ENCODE measurements at regions not wholly inside any gene's neighbourhood (a gene's known extent, or its start where the extent isn't known, plus 50 kb on each side); places are given as distances from the start of the nearest gene placed in this dataset.

DNA sequence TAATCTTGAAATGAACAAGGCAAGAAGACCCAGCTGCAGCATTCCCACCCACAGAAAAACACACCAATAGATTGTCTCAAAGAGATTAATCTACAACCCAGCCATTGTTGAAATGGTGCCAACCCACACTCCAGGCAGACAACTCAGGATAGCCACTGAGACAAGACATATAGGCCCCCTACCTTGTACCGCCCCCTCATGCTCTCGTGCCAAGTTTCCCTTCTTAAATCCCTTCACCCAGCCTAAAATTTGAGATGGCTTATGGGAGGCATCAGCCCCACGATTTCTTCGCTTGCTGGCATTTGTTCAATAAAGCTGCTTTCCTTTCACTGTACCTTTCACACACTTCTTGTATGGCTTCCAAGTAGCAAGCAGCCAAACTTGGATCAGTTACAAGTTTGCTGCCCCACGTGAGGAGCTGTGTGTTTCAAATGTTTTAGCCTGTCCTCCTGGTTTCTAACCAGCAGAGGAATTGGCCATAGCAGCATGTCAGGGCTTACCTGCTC, 1754.1 kb downstream of the C4orf33 start:
- H2AFZ ChIP-seq (replicated peaks; ENCODE audit: low read length, poor library complexity): no peak overlapping the region
- BruUV-seq (replicated peaks): no TSS peak
- H3K9me3 ChIP-seq (ENCODE audit: control insufficient read depth, insufficient read depth, low read length): peaks cover 15% of the 10 kb centered on the region
- 0% methylated on average over 2 of the region's 5 CpGs; no CpG with 5 or more reads in 1 of the 2 experiments for WGBS, 2 experiments (ENCODE audit: extremely low coverage in 2 of 2, insufficient read length in 1 of 2)
- no peaks in the 10 kb centered on the region for H4K20me1 ChIP-seq (ENCODE audit: insufficient read depth, low read length)
- H4K91ac ChIP-seq (ENCODE audit: insufficient read depth, low read depth, low read length): no peak overlapping the region
- H2BK20ac ChIP-seq (ENCODE audit: low read depth, low read length): no peak overlapping the region
- ATAC-seq (ENCODE audit: low read depth) (no peak), DNase-seq (no peak)
- H3K18ac ChIP-seq (ENCODE audit: low read depth, low read length): no peak overlapping the region
- TF ChIP-seq MXI1 (IDR thresholded peaks at IDR 0.05; ENCODE audit: borderline replicate concordance, low read depth, low read length): no peak
- TF ChIP-seq FOS (IDR thresholded peaks at IDR 0.05; ENCODE audit: low read depth, low read length): no peak
- TF ChIP-seq, protein P1, sequence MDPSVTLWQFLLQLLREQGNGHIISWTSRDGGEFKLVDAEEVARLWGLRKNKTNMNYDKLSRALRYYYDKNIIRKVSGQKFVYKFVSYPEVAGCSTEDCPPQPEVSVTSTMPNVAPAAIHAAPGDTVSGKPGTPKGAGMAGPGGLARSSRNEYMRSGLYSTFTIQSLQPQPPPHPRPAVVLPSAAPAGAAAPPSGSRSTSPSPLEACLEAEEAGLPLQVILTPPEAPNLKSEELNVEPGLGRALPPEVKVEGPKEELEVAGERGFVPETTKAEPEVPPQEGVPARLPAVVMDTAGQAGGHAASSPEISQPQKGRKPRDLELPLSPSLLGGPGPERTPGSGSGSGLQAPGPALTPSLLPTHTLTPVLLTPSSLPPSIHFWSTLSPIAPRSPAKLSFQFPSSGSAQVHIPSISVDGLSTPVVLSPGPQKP (IDR thresholded peaks at IDR 0.05; ENCODE audit: borderline replicate concordance, low read depth, low read length): no peak
- TF ChIP-seq, protein P2, sequence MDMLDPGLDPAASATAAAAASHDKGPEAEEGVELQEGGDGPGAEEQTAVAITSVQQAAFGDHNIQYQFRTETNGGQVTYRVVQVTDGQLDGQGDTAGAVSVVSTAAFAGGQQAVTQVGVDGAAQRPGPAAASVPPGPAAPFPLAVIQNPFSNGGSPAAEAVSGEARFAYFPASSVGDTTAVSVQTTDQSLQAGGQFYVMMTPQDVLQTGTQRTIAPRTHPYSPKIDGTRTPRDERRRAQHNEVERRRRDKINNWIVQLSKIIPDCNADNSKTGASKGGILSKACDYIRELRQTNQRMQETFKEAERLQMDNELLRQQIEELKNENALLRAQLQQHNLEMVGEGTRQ (IDR thresholded peaks at IDR 0.05; ENCODE audit: low read depth, low read length): no peak
- TF ChIP-seq CHD1 (IDR thresholded peaks at IDR 0.05; ENCODE audit: low read depth, low read length): no peak
- no peak for TF ChIP-seq BHLHE40 (IDR thresholded peaks at IDR 0.05; ENCODE audit: low read depth, low read length)
- H3K56ac ChIP-seq (ENCODE audit: extremely low read depth, insufficient read depth, low read length): no peak overlapping the region
- no peaks in the 10 kb centered on the region for H3K27me3 ChIP-seq (ENCODE audit: control insufficient read depth, insufficient read depth, low read length)
- H2BK120ac ChIP-seq (ENCODE audit: low read depth, low read length): no peak overlapping the region
- H3K4me3 ChIP-seq (ENCODE audit: insufficient read depth, low read depth, low read length): no peak overlapping the region
- H4K8ac ChIP-seq (ENCODE audit: low read depth in 2 of 2, low read length in 2 of 2): no peak overlapping the region
- no peak overlapping the region for H3K14ac ChIP-seq (replicated peaks; ENCODE audit: low read depth, low read length)
- H3K36me3 ChIP-seq (ENCODE audit: control insufficient read depth, insufficient read depth, low read length): no peaks in the 10 kb centered on the region
- H2AK9ac ChIP-seq (replicated peaks; ENCODE audit: low read depth, low read length, poor library complexity): no peak overlapping the region
- no peak overlapping the region for H3K23ac ChIP-seq (ENCODE audit: low read depth, low read length)
- H3K9me1 ChIP-seq (ENCODE audit: insufficient read depth, low read length): no peaks in the 10 kb centered on the region
- no peak overlapping the region for H2BK15ac ChIP-seq (ENCODE audit: low read depth, low read length)
- no peak overlapping the region for H3K27ac ChIP-seq (ENCODE audit: insufficient read depth, low read length)
- H3K4me1 ChIP-seq (ENCODE audit: control insufficient read depth, insufficient read depth, low read length): no peaks in the 10 kb centered on the region
- H2BK5ac ChIP-seq (ENCODE audit: low read depth, low read length, poor library complexity, severe bottlenecking): no peak overlapping the region
- no peak overlapping the region for H3K4ac ChIP-seq (ENCODE audit: low read depth, low read length)
- no peak overlapping the region for H3K4me2 ChIP-seq (ENCODE audit: low read depth, low read length)
- intact Hi-C loops (cut with micrococcal nuclease) (no loop called here), in situ Hi-C loops (cut with MboI; ENCODE audit: low sequenced_read_pairs) (no loop called here), dilution Hi-C loops (cut with HindIII; ENCODE audit: low sequenced_read_pairs, unreplicated experiment) (no loop called here)
- no peak overlapping the region for H2AK5ac ChIP-seq (ENCODE audit: low read depth, low read length)
- ChIA-PET POLR2A (ENCODE audit: unreplicated experiment) (no interaction called here), CTCF (no interaction called here)
- no peak overlapping the region for H3K9ac ChIP-seq (ENCODE audit: low read depth, low read length)
- no peaks in the 10 kb centered on the region for H3K79me1 ChIP-seq (ENCODE audit: low read depth in 1 of 2, low read length in 2 of 2)
- no peak overlapping the region for H4K5ac ChIP-seq (ENCODE audit: low read depth, low read length)

All from IMR-90 (cell line).